ENCODE measurements at regions not wholly inside any gene's neighbourhood (a gene's known extent, or its start where the extent isn't known, plus 50 kb on each side); places are given as distances from the start of the nearest gene placed in this dataset.

DNA sequence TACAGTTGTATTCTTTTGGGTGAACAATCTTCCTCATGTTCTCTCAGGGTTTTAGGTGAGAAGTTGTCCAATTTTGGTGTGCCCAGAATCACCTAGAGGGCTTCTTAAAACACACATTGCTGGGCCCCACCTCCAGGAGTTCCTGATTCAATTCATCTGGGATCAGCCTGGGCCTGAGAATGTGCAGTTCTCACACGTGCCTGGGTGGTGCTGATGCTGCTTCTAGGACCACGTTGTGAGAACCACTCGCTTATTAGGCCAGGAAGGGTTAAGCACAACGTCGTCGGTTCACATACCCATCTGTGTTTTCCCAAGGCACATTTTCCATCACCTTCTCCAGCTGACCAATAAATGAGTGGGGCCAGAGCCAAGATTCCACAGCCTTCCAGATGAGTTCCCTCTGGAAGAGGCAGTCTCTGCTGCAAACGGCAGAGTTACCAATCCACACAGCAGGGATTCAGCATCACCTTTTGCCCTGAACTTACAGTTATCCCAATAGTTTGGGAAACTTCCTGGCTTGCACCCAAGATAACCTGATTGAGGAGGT, 277.7 kb upstream of the HNRNPA3 start:
- ATAC-seq: no peak
- no peak for TF ChIP-seq EZH2 (IDR thresholded peaks at IDR 0.05; ENCODE audit: low read length, unreplicated experiment)
- no peak for TF ChIP-seq EZH2phosphoT487 (IDR thresholded peaks at IDR 0.05; ENCODE audit: borderline replicate concordance, low read length)
- TF ChIP-seq, protein P1, sequence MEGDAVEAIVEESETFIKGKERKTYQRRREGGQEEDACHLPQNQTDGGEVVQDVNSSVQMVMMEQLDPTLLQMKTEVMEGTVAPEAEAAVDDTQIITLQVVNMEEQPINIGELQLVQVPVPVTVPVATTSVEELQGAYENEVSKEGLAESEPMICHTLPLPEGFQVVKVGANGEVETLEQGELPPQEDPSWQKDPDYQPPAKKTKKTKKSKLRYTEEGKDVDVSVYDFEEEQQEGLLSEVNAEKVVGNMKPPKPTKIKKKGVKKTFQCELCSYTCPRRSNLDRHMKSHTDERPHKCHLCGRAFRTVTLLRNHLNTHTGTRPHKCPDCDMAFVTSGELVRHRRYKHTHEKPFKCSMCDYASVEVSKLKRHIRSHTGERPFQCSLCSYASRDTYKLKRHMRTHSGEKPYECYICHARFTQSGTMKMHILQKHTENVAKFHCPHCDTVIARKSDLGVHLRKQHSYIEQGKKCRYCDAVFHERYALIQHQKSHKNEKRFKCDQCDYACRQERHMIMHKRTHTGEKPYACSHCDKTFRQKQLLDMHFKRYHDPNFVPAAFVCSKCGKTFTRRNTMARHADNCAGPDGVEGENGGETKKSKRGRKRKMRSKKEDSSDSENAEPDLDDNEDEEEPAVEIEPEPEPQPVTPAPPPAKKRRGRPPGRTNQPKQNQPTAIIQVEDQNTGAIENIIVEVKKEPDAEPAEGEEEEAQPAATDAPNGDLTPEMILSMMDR (conservative IDR thresholded peaks at IDR 0.05; ENCODE audit: low read depth, low read length): no peak
- Histone ChIP-seq H4K20me1 (ENCODE audit: low read length) (no peaks in the 10 kb centered on the region), H3K4me2 (ENCODE audit: low read length) (no peak overlapping the region), H3K9ac (ENCODE audit: low read length) (no peak overlapping the region), H3K9me2 (replicated peaks; ENCODE audit: low read length) (no peaks in the 10 kb centered on the region), H3K36me3 (ENCODE audit: low read depth, low read length) (no peaks in the 10 kb centered on the region), H3F3A (ENCODE audit: low read length, unreplicated experiment) (no peaks in the 10 kb centered on the region), H3K9me3 (ENCODE audit: low read length) (no peaks in the 10 kb centered on the region), H3K4me3 (ENCODE audit: low read length) (no peak overlapping the region), H3K79me2 (ENCODE audit: low read length) (no peaks in the 10 kb centered on the region), H3K27me3 (ENCODE audit: low read length) (peaks cover 66% of the 10 kb centered on the region), H3K4me1 (ENCODE audit: insufficient read depth, low read length) (no peaks in the 10 kb centered on the region), H2AFZ (ENCODE audit: low read length) (no peak overlapping the region), H3K27ac (ENCODE audit: low read length) (no peak overlapping the region)
- intact Hi-C loops (cut with micrococcal nuclease): loop anchor here (5.0 kb wide), 1 partner anchor 212 kb away; no protein-coding TSS in a partner anchor
- no TSS peak for BruUV-seq (replicated peaks)
- no peak for DNase-seq
- ChIA-PET CTCF (no interaction called here), POLR2A (ENCODE audit: unreplicated experiment) (no interaction called here)

GRCh38 chr2:176935543-176936102, 277.0 kb upstream of the HNRNPA3 start:
- ATAC-seq (no peak), DNase-seq (no peak)
- intact Hi-C loops (cut with micrococcal nuclease): no loop called here
- H3K4me2 ChIP-seq (ENCODE audit: low read length): no peak overlapping the region
- ChIA-PET POLR2A (ENCODE audit: unreplicated experiment) (no interaction called here), CTCF (no interaction called here)
- TF ChIP-seq EZH2phosphoT487 (IDR thresholded peaks at IDR 0.05; ENCODE audit: borderline replicate concordance, low read length) (no peak), EZH2 (IDR thresholded peaks at IDR 0.05; ENCODE audit: low read length, unreplicated experiment) (no peak)
- TF ChIP-seq, protein P1 (conservative IDR thresholded peaks at IDR 0.05; ENCODE audit: low read depth, low read length): no peak
- no peak overlapping the region for H3K27ac ChIP-seq (ENCODE audit: low read length)
- no peaks in the 10 kb centered on the region for H3K4me1 ChIP-seq (ENCODE audit: insufficient read depth, low read length)
- H3K79me2 ChIP-seq (ENCODE audit: low read length): no peaks in the 10 kb centered on the region
- H3K9me3 ChIP-seq (ENCODE audit: low read length): no peaks in the 10 kb centered on the region
- H3K27me3 ChIP-seq (ENCODE audit: low read length): peaks cover 68% of the 10 kb centered on the region
- H2AFZ ChIP-seq (ENCODE audit: low read length): no peak overlapping the region
- no peak overlapping the region for H3K4me3 ChIP-seq (ENCODE audit: low read length)
- no peaks in the 10 kb centered on the region for H3K9me2 ChIP-seq (replicated peaks; ENCODE audit: low read length)
- H4K20me1 ChIP-seq (ENCODE audit: low read length): no peaks in the 10 kb centered on the region
- no peak overlapping the region for H3K9ac ChIP-seq (ENCODE audit: low read length)
- no TSS peak for BruUV-seq (replicated peaks)
- no peaks in the 10 kb centered on the region for H3K36me3 ChIP-seq (ENCODE audit: low read depth, low read length)
- no peaks in the 10 kb centered on the region for H3F3A ChIP-seq (ENCODE audit: low read length, unreplicated experiment)

GRCh38 chr2:176936410-176936809, 276.2 kb upstream of the HNRNPA3 start:
- Histone ChIP-seq H3K4me2 (ENCODE audit: low read length) (no peak overlapping the region), H4K20me1 (ENCODE audit: low read length) (no peaks in the 10 kb centered on the region), H3K9ac (ENCODE audit: low read length) (no peak overlapping the region), H3K36me3 (ENCODE audit: low read depth, low read length) (no peaks in the 10 kb centered on the region), H3K4me3 (ENCODE audit: low read length) (no peak overlapping the region), H3F3A (ENCODE audit: low read length, unreplicated experiment) (no peaks in the 10 kb centered on the region), H3K9me2 (replicated peaks; ENCODE audit: low read length) (no peaks in the 10 kb centered on the region), H3K79me2 (ENCODE audit: low read length) (no peaks in the 10 kb centered on the region), H3K4me1 (ENCODE audit: insufficient read depth, low read length) (no peaks in the 10 kb centered on the region), H3K27me3 (ENCODE audit: low read length) (peaks cover 73% of the 10 kb centered on the region), H3K9me3 (ENCODE audit: low read length) (no peaks in the 10 kb centered on the region), H2AFZ (ENCODE audit: low read length) (no peak overlapping the region), H3K27ac (ENCODE audit: low read length) (no peak overlapping the region)
- no peak for DNase-seq
- no peak for TF ChIP-seq EZH2 (IDR thresholded peaks at IDR 0.05; ENCODE audit: low read length, unreplicated experiment)
- ATAC-seq: no peak
- intact Hi-C loops (cut with micrococcal nuclease): no loop called here
- POLR2A ChIA-PET (ENCODE audit: unreplicated experiment): no interaction called here
- BruUV-seq (replicated peaks): no TSS peak
- CTCF ChIA-PET: no interaction called here
